NCI-H146 (cell line): ENCODE measurements at regions not wholly inside any gene's neighbourhood (a gene's known extent, or its start where the extent isn't known, plus 50 kb on each side); places are given as distances from the start of the nearest gene placed in this dataset.

ENCODE experiments used
- DNase-seq: peaks from one replicate; lab custom pipeline; 2025; lab: John Stamatoyannopoulos, UW

DNA sequence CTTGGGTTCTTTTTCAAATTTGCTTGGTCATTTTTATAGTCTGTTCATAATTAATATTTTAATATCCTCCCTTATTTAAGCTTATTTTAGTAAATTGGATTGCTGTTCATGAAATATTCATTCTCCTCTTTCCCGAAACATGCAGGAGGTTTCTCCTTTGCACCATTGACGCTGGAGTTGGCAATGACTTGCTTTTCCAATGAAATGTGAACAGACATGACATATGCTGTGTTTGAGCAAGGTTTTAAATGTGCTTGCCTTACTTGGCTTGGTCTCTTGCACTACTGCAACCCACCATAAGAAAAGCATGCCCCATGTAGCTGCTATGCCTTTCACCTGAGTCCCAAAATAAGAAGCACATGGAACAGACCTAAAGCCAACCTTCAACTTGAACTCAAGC is 498.0 kb upstream of the NFIA start:
- DNase-seq: no peak

DNA sequence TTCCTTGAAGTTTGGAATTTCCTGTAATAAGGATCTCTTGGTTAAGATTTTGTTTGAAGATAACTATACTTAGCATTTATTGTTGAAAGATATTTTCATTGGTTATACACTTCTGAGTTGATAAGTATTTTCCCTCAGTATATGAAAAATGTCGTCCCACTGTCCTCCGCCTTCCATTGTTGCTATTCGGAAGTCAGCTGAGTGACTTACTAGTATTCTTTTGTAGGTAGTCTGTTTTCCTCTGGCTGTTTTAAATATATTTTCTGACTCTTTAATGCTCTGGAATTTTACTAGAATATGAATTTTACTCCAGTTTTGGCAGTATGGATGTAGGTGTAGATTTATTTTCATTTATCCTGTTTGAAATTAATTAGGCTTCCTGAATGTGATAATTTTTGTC is 498.7 kb upstream of the NFIA start:
- no peak for DNase-seq

DNA sequence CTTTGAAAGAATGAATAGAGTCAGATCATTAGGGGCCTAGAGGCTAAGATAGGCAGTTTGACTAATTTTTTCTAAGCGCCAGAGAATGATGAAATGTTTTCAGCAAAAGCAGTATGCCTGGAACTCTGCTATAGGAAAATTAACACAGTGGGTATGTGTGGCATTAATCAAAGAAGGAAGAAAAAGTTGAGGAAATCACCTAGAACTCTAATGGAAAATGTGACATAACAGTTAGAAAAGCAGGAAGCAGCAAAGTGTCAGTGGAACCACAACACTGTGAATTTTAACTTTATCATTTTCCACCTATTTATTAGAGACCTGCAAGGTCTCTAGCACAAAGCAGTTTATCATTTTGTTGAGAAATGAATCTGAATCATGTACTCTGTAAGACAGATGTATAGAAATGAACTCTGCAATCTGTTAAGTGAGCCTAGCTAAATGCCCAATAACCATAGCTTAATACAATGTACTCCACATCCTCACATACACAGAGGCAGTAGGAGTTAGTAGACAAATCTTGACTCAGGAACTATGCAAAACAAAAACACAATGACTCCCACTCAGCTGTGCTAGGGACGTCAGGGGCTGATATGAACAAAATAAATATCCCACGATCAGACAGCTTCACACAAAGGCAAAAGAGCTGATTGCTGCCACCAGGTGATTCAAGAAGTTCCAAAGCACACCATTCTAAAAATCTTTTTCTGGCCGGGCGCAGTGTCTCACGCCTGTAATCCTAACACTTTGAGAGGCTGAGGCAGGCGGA is 500.7 kb upstream of the NFIA start:
- no peak for DNase-seq

DNA sequence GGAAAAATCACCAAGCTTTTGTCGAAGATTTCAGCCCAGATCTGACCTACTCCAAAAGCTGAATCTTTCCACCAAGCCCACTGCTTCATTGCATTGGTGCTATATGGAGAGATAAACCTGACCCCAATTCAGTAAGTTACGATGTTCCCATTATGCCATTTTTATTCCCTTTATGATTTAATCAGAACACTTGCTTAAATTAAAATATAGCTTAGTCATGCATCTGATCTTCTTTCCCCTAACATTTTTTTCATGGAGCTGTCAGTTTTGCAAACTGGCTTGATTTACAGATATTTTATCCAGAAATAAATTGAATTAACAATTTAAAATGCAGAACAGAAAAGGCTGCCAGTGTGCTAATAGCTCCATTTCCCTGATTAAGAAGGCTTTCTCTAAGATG is 503.5 kb upstream of the C1orf87 start:
- no peak for DNase-seq

DNA sequence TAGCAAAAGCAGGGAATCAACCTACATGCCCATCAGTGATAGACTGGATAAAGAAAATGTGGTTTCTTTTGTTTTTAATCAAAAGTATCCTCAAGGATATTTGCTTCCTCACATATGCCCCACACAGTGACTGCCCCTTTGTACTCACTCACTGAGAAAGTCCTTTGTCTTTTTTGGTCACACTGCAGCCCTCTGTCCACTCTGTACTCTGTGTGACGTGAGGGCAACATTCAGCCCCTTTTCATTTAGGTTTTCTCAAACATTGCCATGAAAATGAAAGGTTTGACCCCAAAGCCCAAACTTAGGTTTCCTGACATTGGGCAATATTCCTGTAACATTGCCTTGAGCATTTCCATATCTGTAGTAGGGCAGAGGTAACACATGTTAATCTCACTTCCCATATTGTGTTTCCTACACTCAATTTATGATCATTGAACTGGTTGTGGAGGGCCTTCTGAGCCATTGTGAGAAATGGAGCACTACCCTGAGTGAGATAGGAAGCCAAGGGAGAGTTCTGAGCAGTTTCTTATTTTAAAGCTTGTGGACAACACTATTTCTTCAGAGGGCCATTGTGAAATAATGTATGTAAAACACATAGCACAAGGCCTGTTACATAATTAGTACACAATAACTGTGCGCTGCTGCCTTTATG is 501.9 kb upstream of the C1orf87 start:
- DNase-seq: no peak

DNA sequence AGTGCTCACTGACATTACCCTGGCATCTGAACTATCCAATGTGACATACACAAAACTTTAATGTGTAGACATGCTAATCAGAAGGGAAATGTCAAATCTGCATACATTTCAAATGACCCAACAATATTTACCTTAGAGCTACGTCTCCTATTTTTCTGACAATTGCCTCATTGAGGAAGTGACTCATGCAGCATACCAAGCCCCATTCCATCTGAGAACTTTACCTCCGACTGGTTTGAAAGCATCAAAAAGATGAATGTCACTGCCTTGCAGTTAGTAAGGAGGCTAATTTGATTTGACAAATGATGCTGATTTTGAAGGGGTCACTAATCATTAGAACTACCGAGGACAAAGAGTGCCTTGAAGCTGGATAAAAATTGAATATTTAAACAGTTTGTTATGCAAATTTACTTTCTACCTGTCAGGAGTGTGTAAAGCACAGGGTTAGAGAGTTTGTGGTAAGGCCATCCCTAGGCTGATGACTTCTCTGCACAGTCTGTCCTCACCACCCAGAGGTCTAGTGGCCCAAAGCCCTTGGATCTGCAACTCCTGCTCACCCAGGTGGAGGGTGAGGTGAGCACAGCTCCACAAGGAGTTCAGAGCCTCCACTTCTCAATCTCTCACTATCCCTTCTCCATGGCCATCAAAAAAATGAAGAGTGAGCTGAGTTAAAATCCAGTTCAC is 500.3 kb upstream of the C1orf87 start:
- no peak for DNase-seq

DNA sequence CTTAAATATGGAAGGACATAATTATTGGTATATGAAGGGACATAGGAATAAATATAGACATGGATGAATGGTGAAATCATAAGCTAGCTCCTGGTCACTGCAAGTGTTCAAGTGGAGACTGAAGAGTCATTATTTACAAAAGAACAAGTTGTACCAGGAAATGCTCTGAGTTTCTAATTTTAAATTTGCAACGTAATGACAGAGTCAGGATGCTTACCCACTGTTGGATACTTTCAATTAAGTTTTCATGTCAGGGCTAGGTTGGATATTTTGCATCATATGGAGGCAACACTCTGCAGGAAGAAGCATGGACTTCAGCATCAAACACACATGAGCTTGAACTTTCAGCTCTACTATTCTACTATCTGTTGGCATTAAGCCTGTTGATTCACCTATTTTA is 499.6 kb upstream of the C1orf87 start:
- DNase-seq: no peak

DNA sequence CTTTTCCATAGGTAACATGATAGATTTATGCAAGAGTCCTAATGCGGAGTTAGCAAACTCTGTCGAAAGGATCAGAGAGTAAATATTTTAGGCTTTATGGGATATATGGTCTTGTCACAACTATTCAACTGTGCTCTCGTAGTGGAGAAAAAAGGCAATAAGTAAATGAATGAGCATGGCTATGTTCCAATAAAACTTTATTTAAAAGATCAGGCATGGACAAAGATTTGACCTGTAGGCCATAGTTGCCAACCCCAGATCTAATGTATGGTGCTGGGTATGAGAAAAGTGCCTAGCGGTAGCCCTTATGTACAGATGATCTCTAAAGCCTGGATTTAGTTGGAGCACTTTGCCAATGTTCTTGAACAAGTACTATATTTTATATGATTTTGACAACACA is 498.8 kb upstream of the C1orf87 start:
- no peak for DNase-seq

DNA sequence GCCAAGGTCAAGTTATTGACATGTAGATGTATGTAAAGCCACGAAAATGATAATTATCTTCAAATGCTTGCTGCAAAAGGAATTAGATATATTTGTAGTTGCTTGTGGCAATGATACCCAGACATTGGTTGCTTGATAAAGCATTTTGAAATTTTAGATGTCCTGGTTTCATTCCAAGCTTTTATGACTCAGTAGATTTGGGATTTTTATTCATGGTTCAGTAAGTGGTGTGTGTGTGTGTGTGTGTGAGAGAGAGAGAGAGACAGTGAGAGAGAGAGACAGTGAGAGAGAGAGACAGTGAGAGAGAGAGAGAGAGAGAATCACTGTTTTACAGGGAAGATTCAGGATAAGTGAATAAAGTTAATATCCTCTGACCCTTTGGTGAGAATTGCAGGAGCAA is 498.2 kb upstream of the C1orf87 start:
- DNase-seq: no peak

DNA sequence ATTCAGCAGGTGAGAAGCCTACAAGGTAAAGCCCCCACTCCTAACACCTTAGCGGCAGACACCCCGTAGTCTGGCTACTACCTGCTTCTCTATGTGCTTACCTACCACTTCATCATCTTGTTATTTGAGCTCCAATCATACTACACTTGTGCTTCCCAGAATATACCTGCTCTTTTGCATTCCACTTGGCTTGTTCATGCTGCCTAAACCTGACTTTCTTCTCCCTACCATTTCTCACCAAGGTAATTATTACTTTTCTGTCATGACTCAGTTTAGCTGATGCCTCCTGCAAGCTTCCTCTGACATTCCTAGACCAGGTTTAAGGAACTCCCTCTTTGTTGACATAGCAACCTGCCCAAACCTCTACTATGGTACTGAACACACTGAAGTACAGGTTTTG is 495.6 kb upstream of the C1orf87 start:
- no peak for DNase-seq

DNA sequence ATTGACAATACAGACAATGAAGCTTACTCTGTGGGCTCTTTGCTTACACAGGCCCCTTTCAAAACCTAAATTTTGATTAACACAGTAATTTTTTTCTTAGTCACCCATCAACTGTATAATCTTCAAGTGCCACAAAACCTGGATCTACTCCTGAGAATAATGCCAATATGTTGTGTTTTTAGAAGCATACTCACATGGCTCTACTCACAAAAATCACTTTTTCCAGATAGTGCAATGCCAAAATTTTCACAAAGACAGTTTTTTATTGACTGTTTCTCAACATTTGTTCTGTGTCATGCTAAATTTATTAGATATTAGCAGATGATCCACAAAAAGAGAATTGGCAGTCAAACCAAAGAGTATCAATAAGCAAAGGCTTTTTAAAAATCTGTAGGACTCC is 493.7 kb upstream of the C1orf87 start:
- DNase-seq: no peak

DNA sequence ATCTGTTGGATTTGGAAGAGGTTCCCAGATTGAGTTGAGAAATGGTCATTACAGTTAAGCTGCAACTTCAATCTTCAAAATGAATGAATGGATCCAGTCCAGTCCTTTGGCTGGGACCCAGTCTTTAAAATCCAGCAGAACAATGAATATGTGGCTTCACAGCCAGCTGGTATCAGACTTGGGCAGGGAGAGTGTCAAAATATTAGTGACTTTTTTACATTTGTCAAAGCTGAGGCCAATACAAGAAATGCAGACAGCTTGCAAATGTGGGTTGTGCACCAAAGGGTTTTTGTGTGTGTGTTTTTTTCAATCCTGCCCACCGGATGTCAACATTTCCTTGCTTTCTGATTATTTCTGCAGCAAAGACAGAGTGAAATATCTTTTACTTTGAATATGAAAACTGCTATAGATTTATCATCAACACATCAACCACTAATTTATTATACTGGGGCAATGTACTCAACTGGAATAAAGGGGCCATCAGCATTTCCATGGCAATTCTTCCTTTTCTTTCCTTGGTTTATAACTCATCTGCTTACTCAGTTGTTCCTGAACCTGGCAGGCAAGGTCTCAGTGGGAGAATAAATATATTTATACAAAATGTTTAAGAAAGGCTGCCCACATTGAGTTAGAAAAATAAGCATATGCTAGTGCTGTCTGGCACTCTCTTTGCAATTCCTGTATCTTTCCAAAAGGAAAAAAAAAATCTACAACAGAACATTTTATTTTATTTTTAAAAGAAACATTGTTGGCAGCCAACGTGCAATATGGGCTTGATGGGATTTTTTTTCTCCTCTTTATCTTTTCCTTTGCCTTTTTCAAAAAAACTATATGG is 491.6 kb upstream of the C1orf87 start:
- DNase-seq: no peak

DNA sequence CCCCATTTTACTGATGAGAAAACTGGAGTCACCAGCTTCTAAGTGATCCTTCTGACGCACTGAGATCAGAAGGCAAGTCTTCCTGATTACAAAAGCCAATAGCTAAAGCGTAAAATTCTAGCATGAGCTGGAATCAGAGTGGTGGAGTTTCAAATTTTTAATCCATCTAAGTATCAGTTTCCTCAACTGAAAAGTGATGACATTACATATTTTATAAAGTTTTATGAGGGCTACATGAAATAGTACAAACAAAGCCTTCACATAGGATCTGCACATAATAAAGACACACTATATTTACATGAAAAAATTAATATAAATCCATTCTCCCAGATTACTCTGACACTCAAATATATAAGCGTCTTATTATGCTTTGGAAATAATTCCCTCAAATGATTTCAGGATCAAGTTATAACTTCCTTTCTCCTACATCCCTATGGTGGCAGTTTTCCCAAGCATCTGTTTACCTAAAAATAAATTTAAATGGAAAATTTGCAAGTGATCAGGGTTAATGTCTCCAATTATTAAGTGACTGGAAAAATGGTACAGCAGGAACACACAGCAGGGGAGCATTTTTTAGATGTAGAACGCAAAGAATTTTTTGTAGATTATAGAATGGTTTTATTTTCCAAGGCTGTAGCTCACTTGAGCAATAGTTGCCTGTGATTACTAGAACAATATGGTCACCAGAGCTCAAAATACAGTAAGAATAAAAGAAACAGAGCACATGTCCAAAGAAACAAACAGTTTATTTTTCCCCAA is 490.4 kb upstream of the C1orf87 start:
- no peak for DNase-seq

DNA sequence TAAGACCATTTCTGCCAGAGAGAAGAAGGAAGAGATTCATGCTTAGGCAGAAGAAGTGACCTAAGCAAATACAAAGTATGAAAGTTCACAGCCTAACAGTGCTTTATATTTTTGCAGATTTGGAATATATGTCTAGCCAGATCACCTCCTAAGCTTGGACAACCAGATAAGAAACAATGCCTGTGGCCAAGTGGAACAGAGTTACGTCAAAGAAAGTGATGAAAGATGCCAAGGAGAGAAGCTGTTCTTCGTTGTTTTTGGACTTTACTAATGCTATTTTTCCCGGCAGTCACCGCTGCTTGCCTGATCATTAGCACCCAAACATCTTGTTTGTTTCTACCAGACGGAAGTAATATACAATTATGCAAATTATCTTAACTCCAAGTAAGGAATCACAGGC is 489.2 kb upstream of the C1orf87 start:
- DNase-seq: no peak

DNA sequence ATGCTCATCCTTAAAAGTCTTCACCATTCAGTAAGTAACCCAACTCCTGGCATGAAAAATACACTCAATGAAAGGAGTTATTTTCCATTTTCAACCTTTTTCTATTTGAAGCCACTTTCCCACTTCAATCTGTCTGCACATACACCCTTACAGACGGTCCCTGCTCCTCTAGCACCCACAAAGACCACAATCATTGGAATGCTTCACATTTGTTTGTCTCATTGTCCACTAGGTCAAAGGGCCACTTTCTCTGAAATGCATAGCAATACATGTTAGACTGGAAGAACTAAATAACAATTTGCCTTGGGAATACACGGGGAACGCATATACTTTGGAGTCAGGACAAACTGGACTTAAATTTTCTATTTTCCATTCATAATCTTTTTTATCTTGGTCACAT is 487.1 kb upstream of the C1orf87 start:
- DNase-seq: no peak

DNA sequence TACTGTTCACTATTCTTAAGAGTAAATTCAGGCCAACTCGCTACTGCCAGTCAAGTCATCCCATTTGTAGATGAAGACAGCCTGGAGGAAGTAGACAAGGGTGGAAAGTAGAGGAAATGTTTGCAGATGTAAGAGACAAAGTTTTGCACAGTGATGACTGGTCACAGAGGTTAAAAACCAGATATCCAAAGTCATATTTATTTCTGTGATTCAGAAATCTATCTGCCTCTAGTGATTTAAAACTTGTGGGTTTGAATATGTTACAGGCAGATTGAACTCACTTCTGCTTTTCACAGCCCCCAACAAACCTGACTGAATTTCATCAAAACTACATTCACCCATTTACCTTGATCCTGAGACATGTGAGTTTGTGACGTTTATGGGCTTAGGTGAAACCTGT is 484.7 kb upstream of the C1orf87 start:
- no peak for DNase-seq

DNA sequence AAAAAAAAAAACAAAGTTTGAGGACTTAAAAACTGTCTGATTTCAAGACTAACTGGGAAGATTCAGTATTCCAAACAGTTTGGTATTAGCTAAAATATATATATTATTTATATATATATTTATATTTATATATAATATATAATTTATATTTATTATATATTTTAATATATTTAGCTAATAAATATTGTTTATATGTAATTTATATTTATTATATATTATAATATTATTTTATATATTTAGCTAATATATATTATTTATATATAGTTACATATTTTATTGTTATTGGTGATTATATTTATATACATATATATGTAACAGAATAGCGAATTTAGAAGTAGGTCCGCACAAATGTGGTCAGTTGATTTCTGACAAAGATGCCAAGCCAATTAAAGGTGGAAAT is 480.2 kb upstream of the C1orf87 start:
- no peak for DNase-seq

DNA sequence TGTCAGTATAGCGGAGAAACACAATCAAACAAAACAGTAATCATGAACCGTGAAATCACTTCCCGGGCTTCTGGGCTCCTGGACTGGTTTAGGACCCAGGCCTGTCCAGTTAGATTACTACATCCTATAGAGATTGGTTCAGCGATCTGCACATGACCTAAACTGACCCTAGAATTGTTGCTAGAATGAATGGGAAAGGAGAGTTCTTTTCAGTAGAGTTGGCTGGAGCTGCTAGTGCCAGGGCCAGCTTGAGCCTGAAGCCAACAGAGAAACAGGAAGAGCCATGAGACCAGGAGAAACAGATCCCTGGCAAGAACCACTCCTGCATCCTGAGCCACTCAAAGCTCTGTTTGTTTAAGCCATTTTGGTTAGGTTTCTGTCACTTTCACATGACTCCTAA is 474.3 kb upstream of the C1orf87 start:
- DNase-seq: no peak

DNA sequence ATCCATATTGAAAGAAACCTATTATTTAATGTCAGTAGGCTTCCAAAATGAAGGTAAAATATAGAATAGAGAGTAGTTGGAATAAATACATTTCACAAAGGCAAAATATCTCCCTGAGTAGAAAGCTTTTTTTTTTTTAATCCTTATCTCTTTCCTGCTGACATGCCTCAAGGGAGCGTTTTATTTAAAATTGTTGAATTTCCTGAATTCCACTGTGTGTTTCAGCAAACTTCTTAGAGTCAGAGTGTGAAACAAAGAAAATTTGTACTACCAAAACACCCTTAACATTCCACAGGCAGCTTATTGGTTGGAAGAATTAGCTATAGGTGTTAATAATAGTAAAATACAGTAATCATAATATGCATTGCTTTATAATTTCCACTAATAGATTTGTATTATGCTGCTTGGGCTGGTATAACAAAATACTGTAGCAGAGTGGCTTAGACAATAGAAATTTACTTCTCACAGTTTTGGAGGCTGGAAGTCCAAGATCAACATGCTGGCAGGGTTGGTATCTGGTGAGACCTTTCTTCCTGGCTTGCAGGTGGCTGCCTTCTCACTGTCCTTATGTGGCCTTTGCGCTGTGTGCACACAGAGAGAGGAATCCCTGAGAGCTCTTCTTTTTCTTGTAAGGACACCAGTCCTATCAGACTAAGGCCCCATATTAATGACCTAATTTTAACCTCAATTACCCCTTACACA is 468.4 kb upstream of the C1orf87 start:
- no peak for DNase-seq

DNA sequence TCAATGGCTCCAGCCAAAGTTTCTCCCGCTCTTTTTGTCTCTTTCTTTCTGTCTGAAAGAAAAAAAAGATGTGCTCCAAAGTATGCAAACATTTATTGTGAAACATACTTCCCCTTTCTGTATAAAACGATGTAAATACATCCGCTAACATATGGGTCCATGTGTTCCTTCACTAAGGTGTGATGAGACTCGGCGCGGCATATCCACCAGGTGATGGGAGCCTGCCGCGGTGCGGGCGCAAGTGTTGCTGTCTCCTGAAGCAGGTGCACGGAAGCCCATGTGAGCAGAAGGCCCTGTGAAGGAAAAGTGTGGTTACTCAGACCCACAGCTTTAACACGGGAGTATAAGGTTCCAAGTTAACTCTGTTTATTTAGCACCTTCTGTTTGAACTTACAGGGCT is 466.6 kb upstream of the C1orf87 start:
- DNase-seq: no peak

DNA sequence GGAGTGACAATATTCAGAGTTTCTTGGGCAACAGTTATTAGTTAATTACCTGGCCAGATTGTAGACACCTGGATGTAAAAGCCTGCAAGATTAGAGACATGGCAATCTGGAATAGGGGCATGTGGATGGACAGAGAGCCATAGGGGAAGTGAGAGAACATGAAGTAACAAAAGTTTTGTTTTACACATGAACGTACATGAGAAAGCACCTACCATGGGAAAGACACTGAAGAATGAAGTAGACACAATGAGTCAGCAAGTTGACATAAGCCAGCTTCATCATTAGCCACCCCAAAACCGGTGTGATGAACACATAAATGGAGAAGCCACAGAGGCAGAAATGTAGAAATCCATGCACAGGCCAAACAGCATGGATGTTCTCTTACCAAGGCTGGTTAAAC is 462.1 kb upstream of the C1orf87 start:
- no peak for DNase-seq
